Lung (tissue), 11 donors: ENCODE measurements at regions not wholly inside any gene's neighbourhood (a gene's known extent, or its start where the extent isn't known, plus 50 kb on each side); places are given as distances from the start of the nearest gene placed in this dataset.

Source experiments
- ATAC-seq: fragments of 200-7000 bp; cut with Tn5 transposase; one replicate; pipeline ENCODE4 v1.9.1; 2020; ENCODE audit warnings: moderate number of reproducible peaks; ENCODE audit not compliant: insufficient read depth, low FRiP score
- DNase-seq, 3 donors: peaks; one replicate each; pipeline ENCODE4 v3.0.0-alpha.2; 2013 to 2017
- H3K27ac ChIP-seq, 2 donors: one replicate each; pipeline ENCODE4 v1.5.1; 2013; ENCODE audit warnings: mild to moderate bottlenecking in 2 of 2, moderate library complexity in 2 of 2, control low read depth in 1 of 2, inconsistent platforms in 1 of 2, low read depth in 1 of 2, low read length in 1 of 2
- H3K27me3 ChIP-seq, 3 donors: one replicate each; pipeline ENCODE4 v1.5.1; 2013; ENCODE audit warnings: low read length in 2 of 3; ENCODE audit not compliant: control insufficient read depth in 3 of 3, insufficient read depth in 3 of 3
- H3K36me3 ChIP-seq, 4 donors: one replicate each; pipeline ENCODE4 v1.5.1; 2013; ENCODE audit warnings: low read length in 4 of 4, mild to moderate bottlenecking in 1 of 4, moderate library complexity in 1 of 4; ENCODE audit not compliant: control insufficient read depth in 4 of 4, insufficient read depth in 4 of 4
- H3K4me1 ChIP-seq, 5 donors: one replicate each; pipeline ENCODE4 v1.5.1; 2013; ENCODE audit warnings: low read length in 5 of 5, mild to moderate bottlenecking in 2 of 5, moderate library complexity in 1 of 5; ENCODE audit not compliant: control insufficient read depth in 5 of 5, insufficient read depth in 5 of 5
- H3K4me3 ChIP-seq: one replicate; pipeline ENCODE4 v1.5.1; 2013; ENCODE audit warnings: mild to moderate bottlenecking, control low read depth, moderate library complexity
- H3K9ac ChIP-seq, 2 donors: one replicate each; pipeline ENCODE4 v1.5.1; 2013; ENCODE audit warnings: low read length in 2 of 2, control low read depth in 1 of 2; ENCODE audit not compliant: insufficient read depth in 1 of 2
- H3K9me3 ChIP-seq, 4 donors: one replicate each; pipeline ENCODE4 v1.5.1; 2013; ENCODE audit warnings: low read length in 3 of 4, mild to moderate bottlenecking in 1 of 4, moderate library complexity in 1 of 4; ENCODE audit not compliant: control insufficient read depth in 4 of 4, insufficient read depth in 3 of 4
- WGBS, 2 donors: extraction: QIAGEN DNeasy Blood & Tissue Kit; methylation state at CpG; one replicate each; pipeline ENCODE4 v1.1.7; 2013; 5-methylcytosine and 5-hydroxymethylcytosine counted together
- TF ChIP-seq, protein P1 (sequence below): IDR thresholded peaks from 2 replicates; pipeline ENCODE4 v1.5.1; 2012; ENCODE audit warnings: mild to moderate bottlenecking; ENCODE audit errors: control extremely low read depth, extremely low read depth
- donor health status: control.
- donor health status: control.
- donor health status: Bipolar disorder and iron deficiency.
- donor health status: healthy.
- donor health status: DM: yes; HTN: yes; CAD: no.

DNA sequence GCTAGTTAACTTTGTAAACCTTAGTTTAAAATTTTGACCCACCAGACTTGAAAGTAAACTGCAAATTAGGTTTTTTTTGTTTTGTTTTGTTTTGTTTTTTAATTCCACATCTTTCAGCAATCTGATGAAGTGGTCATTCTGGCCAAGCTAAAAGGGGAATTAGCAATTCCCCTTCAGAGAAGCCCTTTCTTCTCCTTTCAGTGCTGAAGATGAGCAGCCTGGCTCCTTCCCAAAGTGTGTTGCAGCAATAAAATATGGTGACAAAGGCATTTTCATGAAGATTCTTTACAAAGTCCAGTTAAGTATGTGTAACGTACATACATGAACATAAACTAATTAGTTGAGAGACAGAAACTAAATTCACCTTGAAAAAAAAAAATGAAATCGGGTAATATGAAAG is 380.1 kb downstream of the NOVA1 start:
- peaks cover 0 to 2% (median 0%) of the 10 kb centered on the region in 4 donors for H3K9me3 ChIP-seq
- no peaks in the 10 kb centered on the region for H3K27me3 ChIP-seq
- H3K27ac ChIP-seq: no peak overlapping the region
- WGBS, 2 donors: 78 to 79% methylated on average over 2 of the region's 2 CpGs
- H3K9ac ChIP-seq: no peak overlapping the region
- TF ChIP-seq, protein P1, sequence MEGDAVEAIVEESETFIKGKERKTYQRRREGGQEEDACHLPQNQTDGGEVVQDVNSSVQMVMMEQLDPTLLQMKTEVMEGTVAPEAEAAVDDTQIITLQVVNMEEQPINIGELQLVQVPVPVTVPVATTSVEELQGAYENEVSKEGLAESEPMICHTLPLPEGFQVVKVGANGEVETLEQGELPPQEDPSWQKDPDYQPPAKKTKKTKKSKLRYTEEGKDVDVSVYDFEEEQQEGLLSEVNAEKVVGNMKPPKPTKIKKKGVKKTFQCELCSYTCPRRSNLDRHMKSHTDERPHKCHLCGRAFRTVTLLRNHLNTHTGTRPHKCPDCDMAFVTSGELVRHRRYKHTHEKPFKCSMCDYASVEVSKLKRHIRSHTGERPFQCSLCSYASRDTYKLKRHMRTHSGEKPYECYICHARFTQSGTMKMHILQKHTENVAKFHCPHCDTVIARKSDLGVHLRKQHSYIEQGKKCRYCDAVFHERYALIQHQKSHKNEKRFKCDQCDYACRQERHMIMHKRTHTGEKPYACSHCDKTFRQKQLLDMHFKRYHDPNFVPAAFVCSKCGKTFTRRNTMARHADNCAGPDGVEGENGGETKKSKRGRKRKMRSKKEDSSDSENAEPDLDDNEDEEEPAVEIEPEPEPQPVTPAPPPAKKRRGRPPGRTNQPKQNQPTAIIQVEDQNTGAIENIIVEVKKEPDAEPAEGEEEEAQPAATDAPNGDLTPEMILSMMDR: no peak
- H3K4me3 ChIP-seq: no peak overlapping the region
- ATAC-seq: no peak
- no peaks in the 10 kb centered on the region for H3K36me3 ChIP-seq
- peaks cover 0 to 16% (median 0%) of the 10 kb centered on the region in 5 donors for H3K4me1 ChIP-seq
- DNase-seq: peak in 1 of 3 donors; percentile 25

DNA sequence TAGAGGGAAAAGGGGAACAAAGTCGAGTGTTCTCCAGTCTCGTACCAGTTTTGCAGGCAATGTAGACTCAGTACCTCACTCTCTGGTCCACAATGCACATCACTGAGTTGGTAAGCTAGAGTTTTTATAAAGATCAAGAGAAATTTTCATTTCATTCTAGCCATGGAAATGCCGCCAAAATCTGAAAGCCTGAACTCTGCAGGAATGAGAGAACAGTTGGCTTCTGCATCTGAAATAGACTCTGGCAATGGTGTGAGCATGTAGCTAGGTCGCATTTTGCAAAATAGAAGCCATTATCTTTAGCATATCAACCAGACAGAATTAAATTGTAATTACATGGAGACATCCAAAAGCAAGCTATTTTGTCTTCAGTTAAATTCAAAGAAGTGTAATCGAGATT is 381.0 kb downstream of the NOVA1 start:
- H3K27me3 ChIP-seq: no peaks in the 10 kb centered on the region
- no peak overlapping the region for H3K27ac ChIP-seq
- TF ChIP-seq, protein P1: no peak
- H3K4me3 ChIP-seq: no peak overlapping the region
- ATAC-seq: no peak
- 74 to 79% methylated on average over 5 of the region's 5 CpGs for WGBS, 2 donors
- no peak overlapping the region for H3K9ac ChIP-seq
- peaks cover 0 to 16% (median 0%) of the 10 kb centered on the region in 5 donors for H3K4me1 ChIP-seq
- H3K9me3 ChIP-seq: peaks cover 0 to 2% (median 0%) of the 10 kb centered on the region in 4 donors
- DNase-seq: peak in 1 of 3 donors; percentile 32
- H3K36me3 ChIP-seq: no peaks in the 10 kb centered on the region

GRCh38 chr14:26213846-26214575 is 383.8 kb downstream of the NOVA1 start:
- H3K36me3 ChIP-seq: no peaks in the 10 kb centered on the region
- no peak overlapping the region for H3K27ac ChIP-seq
- no peak overlapping the region for H3K4me3 ChIP-seq
- peaks cover 0 to 16% (median 0%) of the 10 kb centered on the region in 5 donors for H3K4me1 ChIP-seq
- TF ChIP-seq, protein P1: no peak
- 92% methylated on average over 1 of the region's 1 CpG for WGBS, 2 donors
- ATAC-seq (no peak), DNase-seq (no peak)
- peaks cover 0 to 2% (median 0%) of the 10 kb centered on the region in 4 donors for H3K9me3 ChIP-seq
- H3K27me3 ChIP-seq: no peaks in the 10 kb centered on the region
- H3K9ac ChIP-seq: no peak overlapping the region
